Liver (tissue), 8 donors: ENCODE measurements at regions not wholly inside any gene's neighbourhood (a gene's known extent, or its start where the extent isn't known, plus 50 kb on each side); places are given as distances from the start of the nearest gene placed in this dataset.

Experiments
- DNase-seq: peaks from one replicate; pipeline ENCODE4 v3.0.0-alpha.2; 2017; ENCODE audit warnings: low spot score
- H3K27ac ChIP-seq, 2 donors: one replicate each; pipeline ENCODE4 v1.7.0; 2013; ENCODE audit warnings: inconsistent platforms in 2 of 2, low read length in 2 of 2, control low read depth in 1 of 2, low read depth in 1 of 2, mild to moderate bottlenecking in 1 of 2
- H3K27me3 ChIP-seq, 4 donors: one replicate each; pipeline versions ENCODE4 v1.6.1 to v1.7.0; 2013; ENCODE audit warnings: low read length in 3 of 4, inconsistent platforms in 1 of 4, mild to moderate bottlenecking in 1 of 4, moderate library complexity in 1 of 4; ENCODE audit not compliant: control insufficient read depth in 4 of 4, insufficient read depth in 4 of 4
- H3K36me3 ChIP-seq, 4 donors: one replicate each; pipeline versions ENCODE4 v1.6.1 to v1.7.0; 2013; ENCODE audit warnings: low read length in 3 of 4, mild to moderate bottlenecking in 3 of 4, low read depth in 1 of 4, moderate library complexity in 1 of 4; ENCODE audit not compliant: control insufficient read depth in 4 of 4, insufficient read depth in 3 of 4
- H3K4me1 ChIP-seq, 4 donors: one replicate each; pipeline versions ENCODE4 v1.6.1 to v1.7.0; 2013; ENCODE audit warnings: low read length in 3 of 4, mild to moderate bottlenecking in 3 of 4, moderate library complexity in 1 of 4; ENCODE audit not compliant: control insufficient read depth in 4 of 4, insufficient read depth in 4 of 4
- H3K4me3 ChIP-seq, 3 donors: one replicate each; pipeline versions ENCODE4 v1.6.1 to v1.7.0; 2013; ENCODE audit warnings: low read length in 3 of 3, control low read depth in 1 of 3, low read depth in 1 of 3, mild to moderate bottlenecking in 1 of 3
- H3K9ac ChIP-seq, 2 donors: one replicate each; pipeline ENCODE4 v1.7.0; 2013; ENCODE audit warnings: low read length in 2 of 2, mild to moderate bottlenecking in 2 of 2, moderate library complexity in 2 of 2, control low read depth in 1 of 2, low read depth in 1 of 2
- H3K9me3 ChIP-seq, 4 donors: one replicate each; pipeline versions ENCODE4 v1.6.1 to v1.7.0; 2013; ENCODE audit warnings: low read length in 3 of 4; ENCODE audit not compliant: control insufficient read depth in 4 of 4
- ATF3 ChIP-seq: IDR thresholded peaks from 2 replicates; pipeline ENCODE4 v1.6.1; 2016; ENCODE audit warnings: antibody characterized with exemption
- CTCF ChIP-seq: fragments of 150-350 bp; IDR thresholded peaks from 2 replicates; pipeline ENCODE4 v1.5.1; 2017; ENCODE audit warnings: improper control_type of control experiment, low read depth, low read length; ENCODE audit not compliant: missing input control
- EGR1 ChIP-seq, 2 donors: IDR thresholded peaks; 2 replicates each; pipeline ENCODE4 v1.6.1; 2016 to 2018; ENCODE audit warnings: antibody characterized with exemption in 2 of 2, low read depth in 2 of 2
- FOXA1 ChIP-seq: IDR thresholded peaks from 2 replicates; pipeline ENCODE4 v1.6.1; 2016; ENCODE audit warnings: antibody characterized with exemption
- FOXA2 ChIP-seq: IDR thresholded peaks from 2 replicates; pipeline ENCODE4 v1.6.1; 2016; ENCODE audit warnings: antibody characterized with exemption
- GABPA ChIP-seq, 2 donors: IDR thresholded peaks in 1 of 2; conservative IDR thresholded peaks in 1 of 2; 2 replicates each; pipeline ENCODE4 v1.6.1; 2016; ENCODE audit warnings: antibody characterized with exemption in 2 of 2, mild to moderate bottlenecking in 1 of 2, moderate library complexity in 1 of 2
- HNF4A ChIP-seq, 2 donors: conservative IDR thresholded peaks; 2 replicates each; pipeline ENCODE4 v1.6.1; 2016; ENCODE audit warnings: antibody characterized with exemption in 2 of 2, mild to moderate bottlenecking in 2 of 2
- HNF4G ChIP-seq: IDR thresholded peaks from 2 replicates; pipeline ENCODE4 v1.6.1; 2016; ENCODE audit warnings: antibody characterized with exemption
- JUND ChIP-seq, 2 donors: IDR thresholded peaks; 2 replicates each; pipeline ENCODE4 v1.6.1; 2016; ENCODE audit warnings: antibody characterized with exemption in 2 of 2
- MAX ChIP-seq: IDR thresholded peaks from 2 replicates; pipeline ENCODE4 v1.6.1; 2016; ENCODE audit warnings: antibody characterized with exemption
- NR2F2 ChIP-seq: IDR thresholded peaks from 2 replicates; pipeline ENCODE4 v1.6.1; 2016; ENCODE audit warnings: antibody characterized with exemption
- RAD21 ChIP-seq, 2 donors: IDR thresholded peaks; 2 replicates each; pipeline ENCODE4 v1.6.1; 2016; ENCODE audit warnings: antibody characterized with exemption in 2 of 2, mild to moderate bottlenecking in 2 of 2
- REST ChIP-seq: IDR thresholded peaks from 2 replicates; pipeline ENCODE4 v1.6.1; 2016; ENCODE audit warnings: antibody characterized with exemption, mild to moderate bottlenecking
- RXRA ChIP-seq, 2 donors: IDR thresholded peaks; 2 replicates each; pipeline ENCODE4 v1.6.1; 2017 to 2018; ENCODE audit warnings: antibody characterized with exemption in 2 of 2, mild to moderate bottlenecking in 1 of 2
- SP1 ChIP-seq: IDR thresholded peaks from 2 replicates; pipeline ENCODE4 v1.6.1; 2018; ENCODE audit warnings: antibody characterized with exemption, mild to moderate bottlenecking
- TAF1 ChIP-seq: conservative IDR thresholded peaks from 2 replicates; pipeline ENCODE4 v1.6.1; 2016; ENCODE audit warnings: antibody characterized with exemption, mild to moderate bottlenecking
- YY1 ChIP-seq: IDR thresholded peaks from 2 replicates; pipeline ENCODE4 v1.6.1; 2016; ENCODE audit warnings: antibody characterized with exemption, mild to moderate bottlenecking
- ZBTB33 ChIP-seq: IDR thresholded peaks from 2 replicates; pipeline ENCODE4 v1.6.1; 2016; ENCODE audit warnings: antibody characterized with exemption
- WGBS: extraction: QIAGEN DNeasy Blood & Tissue Kit; methylation state at CpG from one replicate; pipeline ENCODE4 v1.1.7; 2013; 5-methylcytosine and 5-hydroxymethylcytosine counted together
- donor health status: healthy.
- donor health status: healthy.
- donor health status: healthy.
- donor health status: healthy.
- donor health status: healthy.

- no peak overlapping the region for H3K27ac ChIP-seq
- H3K4me3 ChIP-seq, result no peak overlapping the region
- H3K4me1 ChIP-seq, result no peaks in the 10 kb centered on the region
- no peak overlapping the region for H3K9ac ChIP-seq
- H3K9me3 ChIP-seq, result no peaks in the 10 kb centered on the region
- no peak for DNase-seq
- no peaks in the 10 kb centered on the region for H3K36me3 ChIP-seq
- H3K27me3 ChIP-seq, result no peaks in the 10 kb centered on the region
- TF ChIP-seq HNF4A (conservative IDR thresholded peaks at IDR 0.05) (no peak), SP1 (no peak), EGR1 (IDR thresholded peaks at IDR 0.05; ENCODE audit: low read depth in 2 of 2) (no peak), MAX (no peak), YY1 (no peak), FOXA1 (no peak), HNF4G (no peak), RAD21 (IDR thresholded peaks at IDR 0.05) (no peak), TAF1 (no peak), ZBTB33 (no peak), REST (no peak), CTCF (no peak), JUND (IDR thresholded peaks at IDR 0.05) (no peak), GABPA (IDR thresholded peaks at IDR 0.05 in 1 of 2, conservative IDR thresholded peaks at IDR 0.05 in 1 of 2) (no peak), ATF3 (no peak), FOXA2 (no peak), NR2F2 (no peak), RXRA (IDR thresholded peaks at IDR 0.05) (no peak)
- 73% methylated on average over 1 of the region's 1 CpG for WGBS
Observed at GRCh38 chr14:25788252-25788651, 738.3 kb upstream of the STXBP6 start.

GRCh38 chr14:25765909-25766308 lies 716.0 kb upstream of the STXBP6 start:
- Histone ChIP-seq H3K27ac (no peak overlapping the region), H3K9ac (no peak overlapping the region), H3K4me3 (no peak overlapping the region), H3K4me1 (no peaks in the 10 kb centered on the region), H3K27me3 (no peaks in the 10 kb centered on the region), H3K9me3 (no peaks in the 10 kb centered on the region), H3K36me3 (no peaks in the 10 kb centered on the region)
- no peak for DNase-seq
- no peak for TF ChIP-seq ZBTB33
- TF ChIP-seq CTCF, result no peak
- WGBS, result 65% methylated on average over 3 of the region's 3 CpGs
